DMS153 treated with DMSO at 0.1 percent for 48 hours (cell line): ENCODE measurements at regions not wholly inside any gene's neighbourhood (a gene's known extent, or its start where the extent isn't known, plus 50 kb on each side); places are given as distances from the start of the nearest gene placed in this dataset.
"Not testable (repeated sequence)": the region's sequence is repeated elsewhere in the genome, so short reads cannot be mapped to it uniquely, and the experiment has no call there.

ENCODE experiments used
- DNase-seq: peaks from one replicate; lab custom pipeline; 2025; ENCODE audit not compliant: unreplicated experiment; lab: John Stamatoyannopoulos, UW

DNA sequence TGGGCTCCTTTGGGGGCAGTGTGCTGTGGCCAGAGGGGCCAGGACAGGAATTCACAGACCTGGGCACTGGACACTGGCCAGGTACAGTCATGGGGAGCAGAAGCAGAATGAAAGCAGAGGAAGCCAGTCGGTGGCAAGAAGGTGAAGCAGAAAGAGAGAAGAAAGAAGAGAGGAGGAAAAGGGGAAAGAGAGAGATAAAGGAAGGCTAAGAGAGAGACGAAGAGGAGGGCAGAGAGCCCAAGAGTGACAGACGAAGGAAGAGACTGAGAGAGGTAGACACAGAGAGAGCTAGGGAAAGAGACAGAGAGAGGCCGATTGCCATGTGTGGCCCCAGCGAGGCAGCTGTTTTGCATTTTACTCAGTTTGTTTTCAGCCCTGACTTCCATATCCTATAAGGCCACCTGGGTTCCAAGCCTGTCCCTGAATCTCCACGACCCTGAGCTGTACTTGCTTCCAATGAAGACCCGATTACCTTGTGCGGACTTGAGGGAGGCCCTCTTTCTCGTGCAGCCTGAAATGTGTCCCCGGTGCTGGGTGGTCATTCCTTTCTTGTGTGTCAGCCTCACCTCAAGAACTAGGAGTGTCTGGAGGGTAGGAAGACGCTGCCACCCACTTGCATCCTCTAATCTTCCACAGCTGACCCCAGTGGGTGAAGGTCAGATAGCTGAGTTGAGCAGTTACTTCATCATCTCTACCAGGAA is 73.9 kb downstream of the LSM3 start:
- DNase-seq, result no peak

DNA sequence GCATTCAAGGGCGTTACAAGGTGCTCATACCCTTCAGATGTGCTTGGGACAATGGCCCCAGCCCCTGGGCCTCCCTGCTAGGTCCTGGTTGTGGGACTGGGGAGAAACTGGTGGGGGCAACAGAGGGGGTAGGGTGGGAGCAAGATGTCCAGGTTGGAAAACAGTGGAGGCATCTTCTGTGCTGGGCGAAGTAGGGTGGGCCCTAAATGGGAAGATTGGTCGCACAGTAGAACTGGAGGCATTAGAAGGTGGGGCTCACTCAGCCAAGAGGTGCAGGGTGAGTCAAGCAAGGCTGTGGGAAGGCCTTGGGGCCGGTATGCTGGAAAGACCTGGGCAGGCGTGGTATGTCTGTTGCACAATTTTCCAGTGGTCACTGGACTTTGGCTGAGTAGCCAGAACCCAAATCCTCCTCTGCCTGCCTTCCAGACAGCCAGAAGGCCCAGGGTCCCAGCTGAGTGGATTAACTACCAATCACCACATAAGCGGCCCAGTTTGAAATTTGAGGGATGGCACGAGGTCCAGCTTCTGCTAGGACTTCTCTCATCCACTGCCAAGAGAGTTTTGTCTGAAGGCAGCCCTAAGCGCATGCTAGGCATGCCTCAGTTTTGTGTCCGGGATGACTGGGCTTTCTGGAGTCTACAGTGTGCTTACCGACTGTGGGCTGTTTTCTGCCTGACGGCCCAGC is 74.5 kb downstream of the LSM3 start:
- DNase-seq, result no peak

DNA sequence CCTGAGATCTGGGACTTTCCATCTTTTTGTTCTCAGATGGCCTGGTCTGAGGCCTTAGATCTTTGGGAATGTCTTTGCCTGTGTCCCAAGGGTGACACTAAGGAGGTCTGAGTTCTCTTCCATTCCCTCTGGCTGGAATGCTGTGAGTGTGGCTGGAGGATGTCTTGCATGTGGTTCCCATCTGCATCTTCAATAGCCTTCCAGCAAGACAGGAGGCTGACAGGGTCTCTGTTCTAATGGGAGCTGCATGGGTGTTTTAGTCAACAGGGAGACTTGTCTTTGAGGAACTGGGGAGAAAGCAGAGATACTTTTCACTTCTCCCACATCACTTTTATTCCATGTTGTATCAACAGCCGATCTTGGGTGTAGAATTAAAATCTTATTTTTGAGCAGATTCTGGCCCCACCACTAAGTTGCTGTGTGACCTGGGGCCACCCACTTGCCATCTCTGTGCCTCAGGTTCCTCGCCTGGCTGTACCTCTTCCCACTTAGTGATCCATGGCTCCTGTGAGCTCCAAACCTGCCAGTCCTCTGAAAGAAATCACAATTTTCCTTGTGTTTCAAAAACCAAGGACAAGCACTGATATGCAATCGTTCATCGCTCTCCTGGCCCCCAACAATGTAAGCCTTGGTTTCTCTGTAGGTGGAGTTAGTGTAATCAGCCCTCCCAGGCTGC is 75.2 kb downstream of the LSM3 start:
- no peak for DNase-seq

DNA sequence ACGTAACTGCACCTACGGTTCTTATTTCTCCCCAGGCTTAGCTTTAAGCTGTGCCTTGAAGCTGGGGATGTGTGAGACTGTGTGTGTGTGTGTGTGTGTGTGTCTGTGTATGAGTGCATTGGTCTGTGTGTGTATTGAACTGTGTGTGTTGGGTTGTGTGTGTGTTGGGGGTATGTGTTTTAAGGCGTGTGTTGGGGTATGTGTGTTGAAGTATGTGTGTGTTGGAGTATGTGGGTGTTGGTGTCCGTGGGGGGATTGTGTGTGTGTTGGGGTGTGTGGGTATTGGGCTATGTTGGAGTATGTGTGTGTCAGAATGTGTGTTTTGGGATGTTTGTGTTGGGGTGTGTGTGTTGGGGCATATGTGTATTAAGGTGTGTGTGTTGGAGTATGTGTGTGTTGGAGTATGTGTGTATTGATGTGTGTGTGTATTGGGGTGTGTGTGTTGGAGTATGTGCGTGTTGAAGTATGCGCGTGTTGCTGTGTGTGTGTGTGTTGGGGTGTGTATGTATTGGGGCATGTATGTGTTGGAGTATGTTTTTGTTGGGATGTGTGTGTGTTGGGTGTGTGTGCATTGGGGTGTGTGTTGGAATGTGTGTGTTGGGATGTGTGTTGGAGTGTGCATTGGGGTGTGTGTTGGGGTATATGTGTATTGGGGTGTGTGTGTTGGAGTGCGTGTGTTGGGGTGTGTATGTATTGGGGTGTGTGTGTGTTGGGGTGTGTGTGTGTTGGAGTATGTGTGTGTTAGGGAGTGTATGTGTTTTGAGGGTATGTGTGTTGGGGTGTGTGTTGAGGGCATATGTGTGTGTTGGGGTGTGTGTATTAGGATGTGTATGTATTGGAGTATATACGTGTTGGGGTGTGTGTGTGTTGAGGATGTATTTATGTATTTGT is 76.4 kb downstream of the LSM3 start:
- DNase-seq, result no peak

DNA sequence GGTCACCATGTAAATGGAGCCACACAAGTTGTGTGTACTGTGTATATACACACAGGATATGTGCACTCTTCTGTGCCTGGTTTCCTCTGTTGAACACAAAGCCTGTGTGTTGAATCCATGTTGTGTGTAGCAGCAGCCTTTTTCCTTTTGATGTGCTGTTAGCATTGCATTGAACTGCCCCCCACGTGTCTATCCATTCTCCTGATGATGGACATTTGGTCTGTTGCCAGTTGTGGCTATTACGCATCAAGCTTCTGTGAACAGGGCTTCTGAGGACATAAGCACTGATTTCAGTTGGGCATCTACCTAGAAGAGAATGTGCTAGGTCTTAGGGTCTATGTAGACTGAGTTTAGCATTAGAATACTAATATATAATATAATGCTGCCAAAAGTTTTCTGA is 77.4 kb downstream of the LSM3 start:
- no peak for DNase-seq

DNA sequence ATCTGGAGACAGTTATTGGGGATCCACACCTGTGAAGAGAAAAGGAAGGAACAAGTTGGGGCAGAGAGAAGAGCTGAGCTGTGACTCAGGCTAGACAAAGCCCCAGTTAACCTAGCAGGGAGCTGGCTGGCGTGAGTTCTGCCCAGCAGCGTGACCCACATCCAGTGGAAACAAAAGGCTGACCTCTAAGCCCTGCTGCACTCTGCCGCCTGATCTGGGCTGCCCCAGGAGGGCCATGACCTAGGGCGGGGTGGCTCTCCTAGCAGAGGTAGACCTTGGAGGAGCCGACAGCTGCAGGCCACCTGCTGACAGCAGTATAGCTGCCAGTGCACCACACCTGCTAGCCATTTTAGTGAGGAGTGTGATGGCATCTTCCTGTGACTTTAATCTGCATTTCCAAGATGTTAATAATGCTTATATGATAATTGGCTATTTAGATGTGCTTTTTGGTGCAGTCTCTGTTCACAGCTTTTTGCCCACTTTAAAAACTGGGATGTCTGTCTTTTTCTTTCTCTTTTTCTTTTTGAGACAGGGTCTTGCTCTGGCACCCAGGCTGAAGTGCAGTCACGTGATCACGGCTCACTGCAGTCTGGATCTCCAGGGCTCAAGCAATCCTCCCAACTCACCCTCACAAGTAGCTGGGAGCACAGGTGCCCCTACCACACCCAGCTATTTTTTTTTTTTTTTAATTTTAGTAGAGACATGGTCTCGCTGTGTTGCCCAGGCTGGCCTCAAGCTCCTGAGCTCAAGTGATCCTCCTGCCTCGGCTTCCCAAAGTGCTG is 78.1 kb downstream of the LSM3 start:
- DNase-seq, result no peak

DNA sequence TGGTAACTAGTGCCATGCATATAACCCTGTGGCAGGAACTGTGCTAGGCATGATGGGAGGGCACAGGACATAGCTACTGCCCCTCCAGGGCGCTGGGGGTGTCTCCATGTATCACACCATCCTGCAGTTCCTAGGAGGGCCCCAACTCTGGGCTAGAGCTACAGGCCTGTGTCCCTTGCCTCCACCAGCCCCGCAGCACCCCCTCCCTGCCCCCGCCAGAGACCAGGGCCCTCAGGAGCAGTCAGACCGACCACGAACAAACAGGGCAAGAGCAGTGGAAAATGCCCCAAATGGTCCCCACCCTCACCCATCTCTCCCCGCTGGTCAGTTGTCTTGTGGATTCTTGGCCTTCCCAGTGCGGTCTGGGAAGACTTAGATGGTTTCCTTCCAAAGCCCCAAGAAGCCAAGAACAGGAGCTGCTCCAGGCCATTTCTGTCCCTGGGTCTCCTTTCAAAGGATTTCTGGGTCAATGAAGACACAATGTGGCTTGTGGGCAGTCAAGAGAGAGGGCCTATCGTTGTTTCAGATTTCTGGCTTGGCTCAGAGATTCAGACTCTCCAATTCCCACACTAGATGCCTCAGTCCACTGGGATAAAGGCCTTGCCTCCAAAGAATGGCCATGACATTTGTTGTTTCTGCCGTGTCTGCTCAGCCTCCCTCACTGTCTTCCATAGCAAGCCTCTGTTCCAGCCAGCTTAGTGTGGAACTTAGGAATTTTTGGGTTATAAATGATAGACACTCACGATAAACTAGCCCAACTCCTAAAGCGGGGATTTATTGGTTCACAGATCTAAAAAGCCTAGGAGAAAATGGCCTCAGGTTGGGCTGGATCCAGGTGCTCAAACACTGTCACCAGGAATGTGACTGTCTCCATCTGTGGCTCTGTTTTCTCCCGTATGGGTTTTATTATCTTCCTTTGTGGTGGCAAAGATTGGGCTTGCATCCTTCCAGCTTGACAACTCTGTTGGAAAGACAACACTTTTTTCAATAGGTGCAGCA is 80.6 kb downstream of the LSM3 start:
- DNase-seq, result no peak

DNA sequence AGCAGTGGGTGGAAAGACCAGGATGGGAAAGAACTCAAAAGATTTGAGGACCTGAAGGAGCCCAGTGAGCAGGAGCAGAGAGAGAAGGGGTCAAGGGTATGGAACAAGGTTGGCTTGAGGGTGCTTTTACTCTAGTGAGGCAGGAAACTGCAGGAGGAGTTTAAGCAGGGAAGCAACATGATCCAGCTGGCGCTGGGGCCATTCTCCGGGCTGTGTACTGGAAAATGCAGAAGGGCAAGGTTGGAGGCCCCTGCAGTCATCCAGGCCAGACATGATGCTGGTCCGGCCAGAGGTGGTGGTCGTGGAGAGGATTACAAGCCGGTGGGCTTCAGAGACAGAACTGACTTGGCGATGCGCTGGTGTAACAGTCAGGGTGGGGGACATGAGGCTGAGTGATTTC is 81.8 kb downstream of the LSM3 start:
- DNase-seq, result no peak

DNA sequence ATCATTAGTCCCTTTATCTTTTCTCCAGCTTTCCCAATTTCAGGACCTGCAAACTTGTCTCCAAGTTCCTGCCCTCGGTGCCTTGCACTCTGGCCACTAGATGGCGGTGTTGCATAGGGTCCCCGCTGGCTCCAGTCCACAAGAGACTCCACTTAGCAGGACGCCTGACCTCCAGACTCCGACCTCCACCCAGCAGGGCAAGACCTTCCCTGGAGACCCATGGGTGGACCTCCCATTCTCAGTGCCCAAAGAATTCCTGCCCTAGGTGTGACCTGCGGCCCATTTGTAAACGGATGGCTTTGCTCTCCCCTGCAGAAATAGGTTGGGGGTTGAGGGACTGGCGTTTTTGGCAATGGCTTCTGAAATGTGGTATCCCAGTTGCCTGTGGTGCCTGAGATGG is 82.6 kb downstream of the LSM3 start:
- peak; percentile 7 for DNase-seq

DNA sequence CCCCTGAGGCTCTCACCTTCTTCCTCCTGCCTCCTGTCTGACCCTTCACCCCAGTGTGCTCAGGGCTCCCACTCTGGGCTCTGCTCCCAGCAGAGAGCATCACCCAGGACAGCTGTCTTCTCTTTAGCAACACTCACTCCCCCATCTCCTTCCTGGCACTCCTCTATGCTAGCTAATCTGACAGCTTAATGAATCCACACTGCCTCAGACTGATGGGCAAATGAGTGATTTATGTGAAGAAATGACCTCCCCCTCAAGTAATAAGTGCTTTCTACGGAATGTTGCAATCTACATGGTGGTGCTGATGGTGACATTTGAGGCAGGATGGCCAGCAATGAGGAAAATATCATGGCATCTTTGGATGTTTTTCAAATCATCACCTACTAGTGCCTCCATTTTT is 83.6 kb downstream of the LSM3 start:
- DNase-seq, result no peak

DNA sequence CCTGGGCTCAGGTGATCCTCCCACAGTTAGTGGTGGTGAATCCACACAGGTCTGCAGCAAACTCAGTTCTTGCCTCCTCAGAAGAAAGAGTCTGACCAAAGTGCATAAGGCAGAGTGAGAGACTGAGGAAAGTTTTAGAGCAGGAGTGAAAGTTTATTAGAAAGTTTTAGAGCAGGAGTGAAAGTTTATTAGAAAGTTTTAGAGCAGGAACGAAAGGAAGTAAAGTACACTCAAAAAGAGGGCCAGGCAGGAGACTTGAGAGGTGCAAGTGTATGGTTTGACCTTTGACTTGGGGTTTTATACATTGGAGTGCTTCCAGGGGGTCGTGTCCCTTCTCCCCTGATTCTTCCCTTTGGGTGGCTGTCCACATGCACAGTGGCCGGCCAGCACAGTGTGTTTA is 84.2 kb downstream of the LSM3 start:
- no peak for DNase-seq

DNA sequence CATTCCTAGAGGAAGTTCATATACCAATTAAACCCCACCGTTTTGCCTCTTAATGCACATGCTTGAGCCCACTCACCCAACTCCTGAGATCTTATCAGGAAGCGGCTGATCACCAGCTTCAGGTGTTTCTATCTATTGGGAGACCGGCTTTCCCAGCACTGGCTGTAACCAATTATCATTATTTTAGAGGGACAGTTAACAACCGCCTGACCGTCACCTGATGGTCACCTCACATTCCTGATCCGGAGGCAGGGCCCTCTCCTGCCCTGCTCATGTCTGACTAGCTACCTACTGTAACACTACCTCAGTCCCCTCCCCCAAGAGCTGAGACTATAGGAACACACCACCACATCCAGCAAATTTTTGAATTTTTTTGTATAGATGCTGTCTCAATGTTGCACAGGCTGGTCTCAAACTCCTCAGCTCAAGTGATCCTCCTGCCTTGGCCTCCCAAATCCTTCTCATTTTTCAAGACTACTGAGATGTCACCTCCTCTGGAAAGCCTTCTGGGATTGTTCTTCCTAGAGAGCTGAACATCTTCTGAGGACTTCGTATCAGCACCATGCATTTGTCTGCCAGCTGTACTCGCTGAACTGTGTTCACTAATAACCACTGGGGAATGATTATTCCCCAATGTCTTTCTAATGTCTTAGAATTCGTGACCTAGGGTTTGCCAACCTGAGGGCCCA is 84.8 kb downstream of the LSM3 start:
- no peak for DNase-seq

DNA sequence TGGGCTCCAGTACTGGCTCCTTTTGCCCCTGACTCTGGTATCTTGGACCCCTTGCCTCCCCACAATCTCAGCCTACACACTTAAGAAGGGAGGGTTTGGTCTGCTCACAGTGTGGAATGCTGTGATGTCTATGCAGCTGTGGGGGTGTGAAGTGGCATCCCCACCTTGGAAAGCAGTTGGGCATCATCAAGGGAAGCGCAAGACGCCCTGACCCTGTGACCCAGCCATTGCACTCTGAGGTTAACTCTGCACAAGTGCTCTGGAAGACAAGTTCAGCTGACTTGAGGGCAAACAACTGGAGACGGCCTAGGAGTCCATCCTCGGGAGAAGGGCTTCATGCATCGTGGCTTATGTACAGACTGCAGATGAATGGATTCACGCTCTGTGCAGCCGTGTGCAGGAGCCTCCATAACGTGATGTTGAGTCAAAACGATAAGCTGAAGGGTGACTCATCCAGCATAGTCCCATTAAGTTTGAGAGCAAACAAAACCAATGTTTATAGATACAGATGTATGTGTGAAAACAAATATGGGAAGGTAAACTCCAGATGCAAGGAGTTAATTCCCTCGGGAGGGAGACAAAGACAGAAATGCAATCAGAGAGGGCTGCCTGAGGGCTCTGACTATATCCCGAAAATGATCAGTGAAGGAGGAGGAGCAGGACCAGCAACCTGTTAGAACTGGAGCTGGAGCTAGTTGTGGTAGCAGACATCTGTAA is 86.8 kb downstream of the LSM3 start:
- peak; percentile 47 for DNase-seq

DNA sequence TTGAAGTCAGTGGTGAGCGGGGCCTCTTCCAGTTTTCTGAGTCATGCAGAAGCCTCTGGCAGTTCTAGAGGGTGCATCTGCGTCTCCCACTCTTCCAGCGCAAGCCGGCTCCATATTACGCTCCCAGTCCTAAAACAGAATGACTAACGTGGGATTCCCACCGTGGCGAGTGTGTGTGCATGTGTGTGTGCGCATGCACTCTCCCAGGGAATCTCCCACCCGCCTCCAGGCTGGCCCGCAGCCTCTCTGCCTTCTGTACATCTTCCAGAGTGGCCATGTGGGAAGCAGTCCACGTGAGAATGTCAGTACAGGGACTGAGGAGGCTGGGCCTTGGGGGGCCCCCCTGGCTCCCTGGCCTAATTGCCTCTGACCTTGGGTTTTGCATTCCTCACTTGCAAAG is 87.7 kb downstream of the LSM3 start:
- DNase-seq, result no peak

DNA sequence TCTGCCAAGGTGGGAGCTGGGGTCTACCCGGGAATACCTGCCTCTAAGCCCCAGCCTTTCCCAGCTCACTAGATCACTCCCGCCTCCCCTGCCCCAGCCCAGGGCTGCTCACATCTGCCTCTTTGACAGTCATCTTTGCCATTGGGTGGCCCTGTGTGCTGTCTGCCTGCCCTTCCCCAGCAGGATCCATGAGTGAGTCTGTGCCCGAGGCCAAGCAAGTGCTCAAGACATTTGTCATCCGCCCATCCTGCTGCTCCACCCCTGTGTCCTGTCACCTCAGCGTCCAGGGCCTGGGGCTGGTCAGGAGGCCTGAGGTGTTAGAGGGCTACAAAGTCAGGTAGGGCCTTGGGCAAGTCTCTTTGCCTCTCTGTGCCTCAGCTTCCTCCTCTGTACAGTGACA is 89.4 kb downstream of the LSM3 start:
- DNase-seq, result no peak

DNA sequence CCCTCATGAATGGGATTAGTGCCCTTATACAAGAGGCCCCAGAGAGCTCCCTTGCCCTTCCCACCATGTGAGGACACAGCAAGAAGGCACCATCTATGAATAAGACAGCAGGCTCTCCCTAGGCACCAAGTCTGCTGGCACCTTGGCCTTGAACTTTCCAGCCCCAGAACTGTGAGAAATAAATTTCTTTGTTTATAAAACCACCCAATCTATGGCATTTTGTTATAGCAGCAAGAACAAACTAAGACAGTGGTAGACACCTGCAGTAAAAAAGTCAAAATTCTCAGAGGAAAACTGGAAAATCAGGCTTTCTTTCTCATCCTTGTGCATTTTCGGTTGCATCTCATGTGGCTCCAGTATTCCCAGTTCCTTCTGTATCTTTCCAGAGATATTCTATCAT is 90.3 kb downstream of the LSM3 start:
- DNase-seq, result no peak

DNA sequence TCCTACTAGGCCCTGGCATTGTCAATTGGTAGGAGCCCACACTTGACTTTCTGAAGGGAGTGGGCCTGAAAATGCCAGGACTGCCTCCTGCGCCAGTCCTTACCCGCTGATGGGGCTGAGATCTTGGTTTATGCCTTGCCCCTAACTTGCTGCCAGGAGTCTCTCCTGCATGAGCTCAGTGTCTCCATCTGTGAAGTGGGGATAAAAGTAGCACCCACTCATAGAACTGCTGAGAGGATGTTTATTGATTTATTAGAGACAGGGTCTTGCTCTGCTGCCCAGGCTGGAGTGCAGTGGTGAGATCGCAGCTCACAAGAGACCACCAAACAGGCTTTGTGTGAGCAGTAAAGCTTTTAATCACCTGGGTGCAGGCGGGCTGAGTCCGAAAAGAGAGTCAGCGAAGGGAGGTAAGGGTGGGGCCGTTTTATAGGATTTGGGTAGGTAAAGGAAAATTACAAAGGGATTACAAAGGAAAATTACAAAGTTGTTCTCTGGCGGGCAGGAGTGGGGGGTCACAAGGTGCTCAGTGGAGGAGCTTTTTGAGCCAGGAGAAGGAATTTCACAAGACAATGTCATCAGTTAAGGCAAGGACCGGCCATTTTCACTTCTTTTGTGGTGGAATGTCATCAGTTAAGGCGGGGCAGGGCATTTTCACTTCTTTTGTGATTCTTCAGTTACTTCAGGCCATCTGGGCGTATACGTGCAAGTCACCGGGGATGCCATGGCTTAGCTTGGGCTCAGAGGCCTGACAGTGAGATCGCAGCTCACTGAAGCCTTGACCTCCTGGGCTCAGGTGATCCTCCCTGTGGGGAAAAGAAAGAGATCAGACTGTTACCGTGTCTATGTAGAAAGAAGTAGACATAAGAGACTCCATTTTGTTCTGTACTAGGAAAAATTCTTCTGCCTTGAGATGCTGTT is 93.7 kb downstream of the LSM3 start:
- not testable (repeated sequence) for DNase-seq
